ENCODE measurements at regions not wholly inside any gene's neighbourhood (a gene's known extent, or its start where the extent isn't known, plus 50 kb on each side); places are given as distances from the start of the nearest gene placed in this dataset.
A peak's percentile ranks its signal among the peaks of the same experiment; 100 is the strongest.
"Not testable (repeated sequence)": the region's sequence is repeated elsewhere in the genome, so short reads cannot be mapped to it uniquely, and the experiment has no call there.

GRCh38 chr4:64821219-64821976 is 412.1 kb upstream of the TECRL start:
- DNase-seq (ENCODE audit: low spot score) = no peak

GRCh38 chr4:64814616-64815015 is 405.4 kb upstream of the TECRL start:
- no peak for DNase-seq (ENCODE audit: low spot score)

- DNase-seq (ENCODE audit: low spot score) = no peak
Measured at GRCh38 chr4:64807821-64808220, 398.6 kb upstream of the TECRL start.

- no peak for DNase-seq (ENCODE audit: low spot score)
Measured at GRCh38 chr4:64799751-64800150, 390.5 kb upstream of the TECRL start.

GRCh38 chr4:64798828-64799227 is 389.6 kb upstream of the TECRL start:
- DNase-seq (ENCODE audit: low spot score) = not testable (repeated sequence)

GRCh38 chr4:64796581-64796980 is 387.3 kb upstream of the TECRL start:
- DNase-seq (ENCODE audit: low spot score) = no peak

- no peak for DNase-seq (ENCODE audit: low spot score)
Measured at GRCh38 chr4:64784125-64784524, 374.9 kb upstream of the TECRL start.

GRCh38 chr4:64781737-64782326 is 372.6 kb upstream of the TECRL start:
- DNase-seq (ENCODE audit: low spot score) = peak; percentile 46

GRCh38 chr4:64780664-64781063 is 371.4 kb upstream of the TECRL start:
- no peak for DNase-seq (ENCODE audit: low spot score)

GRCh38 chr4:64777286-64777685 is 368.0 kb upstream of the TECRL start:
- DNase-seq (ENCODE audit: low spot score) = peak; percentile 19

GRCh38 chr4:64776820-64777219 is 367.6 kb upstream of the TECRL start:
- no peak for DNase-seq (ENCODE audit: low spot score)

GRCh38 chr4:64774626-64775025 is 365.4 kb upstream of the TECRL start:
- no peak for DNase-seq (ENCODE audit: low spot score)

- DNase-seq (ENCODE audit: low spot score) = no peak
Measured at GRCh38 chr4:64771149-64771548, 361.9 kb upstream of the TECRL start.

- DNase-seq (ENCODE audit: low spot score) = no peak
Measured at GRCh38 chr4:64767547-64767946, 358.3 kb upstream of the TECRL start.

GRCh38 chr4:64766565-64766964 is 357.3 kb upstream of the TECRL start:
- no peak for DNase-seq (ENCODE audit: low spot score)

GRCh38 chr4:64756016-64756415 is 346.8 kb upstream of the TECRL start:
- DNase-seq (ENCODE audit: low spot score) = no peak

- no peak for DNase-seq (ENCODE audit: low spot score)
Measured at GRCh38 chr4:64747919-64748715, 338.9 kb upstream of the TECRL start.

- DNase-seq (ENCODE audit: low spot score) = no peak
Measured at GRCh38 chr4:64738240-64738639, 329.0 kb upstream of the TECRL start.

- DNase-seq (ENCODE audit: low spot score) = not testable (repeated sequence)
Measured at GRCh38 chr4:64737854-64738138, 328.5 kb upstream of the TECRL start.

GRCh38 chr4:64737026-64737853 is 328.0 kb upstream of the TECRL start:
- DNase-seq (ENCODE audit: low spot score) = no peak

GRCh38 chr4:64729561-64729960 is 320.3 kb upstream of the TECRL start:
- peak; percentile 54 for DNase-seq (ENCODE audit: low spot score)

GRCh38 chr4:64727960-64728359 is 318.7 kb upstream of the TECRL start:
- peak; percentile 80 for DNase-seq (ENCODE audit: low spot score)
